Transverse colon (tissue), 4 donors: ENCODE measurements at regions not wholly inside any gene's neighbourhood (a gene's known extent, or its start where the extent isn't known, plus 50 kb on each side); places are given as distances from the start of the nearest gene placed in this dataset.

Experiments
- CTCF ChIP-seq, 5 experiments: fragments of 200-600 bp in 3 of 5; fragments of 450-650 bp in 2 of 5; sonication (generic) in 3 of 5; IDR thresholded peaks; 1 replicate in 2 of 5; 2 replicates in 3 of 5; pipeline ENCODE4 v1.5.1; 2016 to 2017; ENCODE audit warnings: antibody characterized with exemption in 5 of 5, inconsistent platforms in 3 of 5, mild to moderate bottlenecking in 2 of 5, moderate library complexity in 1 of 5
- POLR2A ChIP-seq: fragments of 450-650 bp; IDR thresholded peaks from one replicate; pipeline ENCODE4 v1.6.1; 2016; ENCODE audit warnings: antibody characterized with exemption, mild to moderate bottlenecking, moderate library complexity
- POLR2AphosphoS5 ChIP-seq, 3 donors: sonication (generic); formaldehyde crosslinking; IDR thresholded peaks; one replicate each; pipeline ENCODE4 v1.6.1; 2016; ENCODE audit warnings: antibody characterized with exemption in 3 of 3

- TF ChIP-seq CTCF (IDR thresholded peaks at IDR 0.05) (no peak), POLR2A (no peak), POLR2AphosphoS5 (IDR thresholded peaks at IDR 0.05) (no peak)
Observed at GRCh38 chr11:115119146-115119545, 385.1 kb downstream of the CADM1 start.
